ENCODE measurements at regions not wholly inside any gene's neighbourhood (a gene's known extent, or its start where the extent isn't known, plus 50 kb on each side); places are given as distances from the start of the nearest gene placed in this dataset.

DNA sequence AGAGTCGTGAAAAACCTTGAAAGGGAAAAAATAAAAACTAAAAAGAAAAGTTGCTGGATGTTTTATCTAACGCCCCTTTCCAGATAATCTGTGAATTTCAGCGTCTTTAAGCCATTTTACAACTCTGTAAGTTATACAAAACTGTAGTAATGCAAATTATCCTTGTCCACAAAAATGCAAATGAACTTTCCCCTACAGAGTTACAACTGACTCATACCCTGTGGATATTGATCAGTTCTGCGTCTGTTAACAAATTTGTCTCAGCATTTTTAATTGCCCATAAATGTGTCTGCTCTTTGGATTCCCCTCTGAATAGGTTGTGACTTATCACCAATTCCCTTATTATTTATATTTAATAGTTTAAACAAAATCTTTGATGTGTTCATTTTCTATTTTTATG, 105.9 kb upstream of the PRLR start:
- Histone ChIP-seq H3K4me1 (no peaks in the 10 kb centered on the region), H3K27ac (no peak overlapping the region), H3K36me3 (no peaks in the 10 kb centered on the region), H3K9me3 (no peaks in the 10 kb centered on the region), H3K4me3 (no peak overlapping the region), H3K9ac (ENCODE audit: low read depth in 2 of 2, low read length in 2 of 2) (no peak overlapping the region), H3K27me3 (no peaks in the 10 kb centered on the region)
- intact Hi-C loops (cut with DNase I): no loop called here
- DNase-seq: no peak
- TF ChIP-seq, protein P1, sequence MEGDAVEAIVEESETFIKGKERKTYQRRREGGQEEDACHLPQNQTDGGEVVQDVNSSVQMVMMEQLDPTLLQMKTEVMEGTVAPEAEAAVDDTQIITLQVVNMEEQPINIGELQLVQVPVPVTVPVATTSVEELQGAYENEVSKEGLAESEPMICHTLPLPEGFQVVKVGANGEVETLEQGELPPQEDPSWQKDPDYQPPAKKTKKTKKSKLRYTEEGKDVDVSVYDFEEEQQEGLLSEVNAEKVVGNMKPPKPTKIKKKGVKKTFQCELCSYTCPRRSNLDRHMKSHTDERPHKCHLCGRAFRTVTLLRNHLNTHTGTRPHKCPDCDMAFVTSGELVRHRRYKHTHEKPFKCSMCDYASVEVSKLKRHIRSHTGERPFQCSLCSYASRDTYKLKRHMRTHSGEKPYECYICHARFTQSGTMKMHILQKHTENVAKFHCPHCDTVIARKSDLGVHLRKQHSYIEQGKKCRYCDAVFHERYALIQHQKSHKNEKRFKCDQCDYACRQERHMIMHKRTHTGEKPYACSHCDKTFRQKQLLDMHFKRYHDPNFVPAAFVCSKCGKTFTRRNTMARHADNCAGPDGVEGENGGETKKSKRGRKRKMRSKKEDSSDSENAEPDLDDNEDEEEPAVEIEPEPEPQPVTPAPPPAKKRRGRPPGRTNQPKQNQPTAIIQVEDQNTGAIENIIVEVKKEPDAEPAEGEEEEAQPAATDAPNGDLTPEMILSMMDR (IDR thresholded peaks at IDR 0.05): no peak

DNA sequence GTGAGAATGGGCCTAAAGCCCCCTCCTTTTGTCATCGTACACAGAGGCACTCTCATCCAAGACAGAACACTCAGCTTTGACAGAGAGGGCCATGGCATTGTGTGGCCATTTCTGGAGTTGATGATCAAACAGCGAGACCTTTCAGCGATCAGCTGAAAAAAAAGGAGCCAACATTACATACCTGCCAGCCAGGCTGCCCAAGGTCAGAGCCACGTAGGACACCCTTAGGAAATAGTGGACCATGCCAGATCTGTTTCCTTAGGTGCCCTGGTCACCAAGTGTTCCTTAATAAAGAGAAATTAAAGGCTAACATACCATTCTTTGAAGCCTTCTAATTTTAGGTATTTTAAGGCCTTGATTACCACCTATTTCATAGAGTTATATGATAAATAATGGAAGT, 105.5 kb upstream of the PRLR start:
- H3K4me3 ChIP-seq: no peak overlapping the region

DNA sequence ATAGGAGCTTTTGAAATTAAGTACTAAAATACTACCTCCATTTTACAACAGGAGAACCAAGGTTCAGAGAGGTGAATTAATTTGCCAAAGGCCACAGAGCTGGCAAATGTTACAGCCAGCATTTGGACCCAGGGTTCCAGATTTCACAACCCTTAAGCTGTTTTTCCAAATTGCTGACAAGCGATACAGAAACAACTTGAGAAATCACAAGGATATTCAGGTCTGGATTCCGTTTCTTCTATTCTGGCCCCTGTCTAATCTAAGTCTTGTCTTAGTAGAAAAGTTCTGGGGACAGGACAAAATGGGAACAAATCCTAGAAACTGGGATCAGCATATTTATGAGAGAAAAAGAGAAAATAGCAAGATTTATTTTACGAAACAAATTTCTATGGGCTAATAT, 103.1 kb upstream of the PRLR start:
- intact Hi-C loops (cut with DNase I): no loop called here
- no peaks in the 10 kb centered on the region for H3K4me1 ChIP-seq
- no peak overlapping the region for H3K27ac ChIP-seq
- no peaks in the 10 kb centered on the region for H3K9me3 ChIP-seq
- H3K4me3 ChIP-seq: no peak overlapping the region
- no peak overlapping the region for H3K9ac ChIP-seq (ENCODE audit: low read depth in 2 of 2, low read length in 2 of 2)
- H3K36me3 ChIP-seq: no peaks in the 10 kb centered on the region
- TF ChIP-seq, protein P1 (IDR thresholded peaks at IDR 0.05): no peak
- no peaks in the 10 kb centered on the region for H3K27me3 ChIP-seq
- no peak for DNase-seq

More for the DNA sequence above, 105.5 kb upstream of the PRLR start:
- Histone ChIP-seq H3K27me3 (no peaks in the 10 kb centered on the region), H3K27ac (no peak overlapping the region), H3K36me3 (no peaks in the 10 kb centered on the region), H3K4me1 (no peaks in the 10 kb centered on the region), H3K9ac (ENCODE audit: low read depth in 2 of 2, low read length in 2 of 2) (no peak overlapping the region), H3K9me3 (no peaks in the 10 kb centered on the region)
- DNase-seq: no peak
- intact Hi-C loops (cut with DNase I): no loop called here
- TF ChIP-seq, protein P1 (IDR thresholded peaks at IDR 0.05): no peak

DNA sequence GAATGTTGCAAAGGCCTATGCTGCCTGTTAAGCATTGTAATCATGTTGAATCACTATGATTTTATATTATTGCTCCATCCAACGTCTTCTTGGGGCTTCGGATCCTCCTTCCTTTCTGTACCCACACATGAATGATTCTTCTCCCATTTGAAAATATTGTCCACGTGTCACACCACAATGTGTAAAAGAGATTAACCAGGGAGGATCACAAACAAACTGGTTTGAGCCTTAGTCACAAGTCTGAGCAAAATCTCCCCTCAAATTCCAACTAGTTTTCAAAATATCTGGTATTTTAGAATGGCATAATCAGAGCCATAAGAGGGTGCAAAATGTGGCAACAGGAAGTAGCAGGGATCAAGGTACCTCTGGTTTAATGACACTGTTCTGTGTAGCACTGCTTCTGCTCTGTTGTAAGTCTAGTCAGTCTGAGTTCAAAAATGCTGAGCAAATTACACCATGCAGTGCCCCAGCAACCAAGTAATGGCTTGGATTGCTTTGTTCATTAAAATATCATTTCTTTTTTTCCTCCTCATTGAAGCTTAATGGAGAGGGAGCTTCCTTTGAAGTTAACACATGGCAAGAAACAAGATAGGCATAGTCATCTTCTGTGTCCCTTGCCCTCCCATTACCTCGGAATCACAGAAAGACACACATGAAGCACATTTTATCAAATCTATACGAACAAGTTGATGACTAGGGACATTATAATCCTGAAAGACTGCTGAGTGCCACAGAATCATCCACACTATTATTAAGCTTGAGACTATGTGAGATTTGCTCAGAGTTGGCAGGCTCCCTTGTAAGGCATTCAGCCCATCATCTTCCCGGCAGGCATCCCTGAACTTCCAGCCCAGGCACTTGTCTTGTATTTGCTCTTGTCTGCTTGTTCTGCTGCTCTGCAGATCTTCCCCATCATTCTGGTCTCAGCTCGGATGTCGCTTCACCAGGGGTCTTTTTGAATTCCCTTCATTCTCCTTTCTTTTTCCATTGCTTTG, 102.0 kb upstream of the PRLR start:
- H3K27ac ChIP-seq: no peak overlapping the region
- no peaks in the 10 kb centered on the region for H3K36me3 ChIP-seq
- H3K4me1 ChIP-seq: no peaks in the 10 kb centered on the region
- no peak overlapping the region for H3K4me3 ChIP-seq
- intact Hi-C loops (cut with DNase I): no loop called here
- TF ChIP-seq, protein P1 (IDR thresholded peaks at IDR 0.05): no peak
- no peaks in the 10 kb centered on the region for H3K27me3 ChIP-seq
- no peak overlapping the region for H3K9ac ChIP-seq (ENCODE audit: low read depth in 2 of 2, low read length in 2 of 2)
- DNase-seq: no peak
- H3K9me3 ChIP-seq: no peaks in the 10 kb centered on the region

DNA sequence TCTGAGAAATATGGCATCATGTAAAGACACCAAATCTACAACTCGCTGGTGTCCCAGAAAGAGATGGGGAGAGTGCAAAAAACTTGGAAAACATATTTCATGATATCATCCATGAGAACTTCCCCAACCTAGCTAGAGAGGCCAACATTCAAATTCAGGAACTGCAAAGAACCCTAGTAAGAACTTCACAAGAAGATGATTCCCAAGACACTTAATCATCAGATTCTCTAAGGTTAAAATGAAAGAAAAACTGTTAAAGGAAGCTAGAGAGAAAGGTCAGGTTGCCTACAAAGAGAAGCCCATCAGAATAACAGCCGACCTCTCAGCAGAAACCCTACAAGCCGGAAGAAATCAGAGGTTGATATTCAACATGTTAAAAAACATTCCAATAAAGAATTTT, 95.5 kb upstream of the PRLR start:
- intact Hi-C loops (cut with DNase I): no loop called here
- H3K36me3 ChIP-seq: no peaks in the 10 kb centered on the region
- no peak for DNase-seq

More for the DNA sequence above, 95.5 kb upstream of the PRLR start:
- H3K4me3 ChIP-seq: no peak overlapping the region
- H3K27me3 ChIP-seq: no peaks in the 10 kb centered on the region
- H3K9ac ChIP-seq (ENCODE audit: low read depth in 2 of 2, low read length in 2 of 2): no peak overlapping the region
- no peaks in the 10 kb centered on the region for H3K4me1 ChIP-seq
- no peak overlapping the region for H3K27ac ChIP-seq
- TF ChIP-seq, protein P1 (IDR thresholded peaks at IDR 0.05): no peak
- H3K9me3 ChIP-seq: no peaks in the 10 kb centered on the region

Data from colonic mucosa (tissue), 4 donors.